ENCODE measurements at regions not wholly inside any gene's neighbourhood (a gene's known extent, or its start where the extent isn't known, plus 50 kb on each side); places are given as distances from the start of the nearest gene placed in this dataset.

- H3K36me3 ChIP-seq (ENCODE audit: control insufficient read depth in 4 of 4, insufficient read depth in 4 of 4, low read length in 4 of 4): no peaks in the 10 kb centered on the region
- 65 to 100% methylated on average over 1 of the region's 1 CpG for WGBS, 2 donors
- no peak for DNase-seq
- ATAC-seq (ENCODE audit: insufficient read depth, low FRiP score): no peak
- peaks cover 0 to 16% (median 0%) of the 10 kb centered on the region in 5 donors for H3K4me1 ChIP-seq (ENCODE audit: control insufficient read depth in 5 of 5, insufficient read depth in 5 of 5, low read length in 5 of 5)
- H3K27ac ChIP-seq (ENCODE audit: low read depth in 1 of 2, low read length in 1 of 2): no peak overlapping the region
- no peak for TF ChIP-seq CTCF (IDR thresholded peaks at IDR 0.05; ENCODE audit: control extremely low read depth, extremely low read depth)
- H3K27me3 ChIP-seq (ENCODE audit: control insufficient read depth in 3 of 3, insufficient read depth in 3 of 3, low read length in 2 of 3): no peaks in the 10 kb centered on the region
- no peak overlapping the region for H3K9ac ChIP-seq (ENCODE audit: insufficient read depth in 1 of 2, low read length in 2 of 2)
- H3K9me3 ChIP-seq (ENCODE audit: control insufficient read depth in 4 of 4, insufficient read depth in 3 of 4, low read length in 3 of 4): peaks cover 0 to 2% (median 0%) of the 10 kb centered on the region in 4 donors
- H3K4me3 ChIP-seq: no peak overlapping the region
Observed at GRCh38 chr10:78813526-78813925, 255.2 kb upstream of the ZMIZ1 start.

GRCh38 chr10:78813998-78814399 is 254.8 kb upstream of the ZMIZ1 start:
- Histone ChIP-seq H3K9ac (ENCODE audit: insufficient read depth in 1 of 2, low read length in 2 of 2) (no peak overlapping the region), H3K9me3 (ENCODE audit: control insufficient read depth in 4 of 4, insufficient read depth in 3 of 4, low read length in 3 of 4) (peaks cover 0 to 2% (median 0%) of the 10 kb centered on the region in 4 donors), H3K27me3 (ENCODE audit: control insufficient read depth in 3 of 3, insufficient read depth in 3 of 3, low read length in 2 of 3) (no peaks in the 10 kb centered on the region), H3K4me1 (ENCODE audit: control insufficient read depth in 5 of 5, insufficient read depth in 5 of 5, low read length in 5 of 5) (peaks cover 0 to 16% (median 0%) of the 10 kb centered on the region in 5 donors), H3K36me3 (ENCODE audit: control insufficient read depth in 4 of 4, insufficient read depth in 4 of 4, low read length in 4 of 4) (no peaks in the 10 kb centered on the region), H3K27ac (ENCODE audit: low read depth in 1 of 2, low read length in 1 of 2) (no peak overlapping the region), H3K4me3 (no peak overlapping the region)
- WGBS, 2 donors: 72 to 80% methylated on average over 6 of the region's 6 CpGs
- no peak for ATAC-seq (ENCODE audit: insufficient read depth, low FRiP score)
- TF ChIP-seq CTCF (IDR thresholded peaks at IDR 0.05; ENCODE audit: control extremely low read depth, extremely low read depth): no peak
- no peak for DNase-seq

GRCh38 chr10:78814407-78814806 is 254.4 kb upstream of the ZMIZ1 start:
- Histone ChIP-seq H3K27me3 (ENCODE audit: control insufficient read depth in 3 of 3, insufficient read depth in 3 of 3, low read length in 2 of 3) (no peaks in the 10 kb centered on the region), H3K9ac (ENCODE audit: insufficient read depth in 1 of 2, low read length in 2 of 2) (no peak overlapping the region), H3K9me3 (ENCODE audit: control insufficient read depth in 4 of 4, insufficient read depth in 3 of 4, low read length in 3 of 4) (peaks cover 0 to 2% (median 0%) of the 10 kb centered on the region in 4 donors), H3K4me3 (no peak overlapping the region), H3K27ac (ENCODE audit: low read depth in 1 of 2, low read length in 1 of 2) (no peak overlapping the region), H3K4me1 (ENCODE audit: control insufficient read depth in 5 of 5, insufficient read depth in 5 of 5, low read length in 5 of 5) (peaks cover 0 to 16% (median 0%) of the 10 kb centered on the region in 5 donors), H3K36me3 (ENCODE audit: control insufficient read depth in 4 of 4, insufficient read depth in 4 of 4, low read length in 4 of 4) (no peaks in the 10 kb centered on the region)
- ATAC-seq (ENCODE audit: insufficient read depth, low FRiP score) (no peak), DNase-seq (no peak)
- WGBS, 2 donors: 91 to 94% methylated on average over 3 of the region's 3 CpGs
- no peak for TF ChIP-seq CTCF (IDR thresholded peaks at IDR 0.05; ENCODE audit: control extremely low read depth, extremely low read depth)

GRCh38 chr10:78815702-78816334 is 252.9 kb upstream of the ZMIZ1 start:
- peaks cover 0 to 20% (median 3%) of the 10 kb centered on the region in 5 donors for H3K4me1 ChIP-seq (ENCODE audit: control insufficient read depth in 5 of 5, insufficient read depth in 5 of 5, low read length in 5 of 5)
- H3K4me3 ChIP-seq: no peak overlapping the region
- H3K36me3 ChIP-seq (ENCODE audit: control insufficient read depth in 4 of 4, insufficient read depth in 4 of 4, low read length in 4 of 4): no peaks in the 10 kb centered on the region
- no peaks in the 10 kb centered on the region for H3K27me3 ChIP-seq (ENCODE audit: control insufficient read depth in 3 of 3, insufficient read depth in 3 of 3, low read length in 2 of 3)
- TF ChIP-seq CTCF (IDR thresholded peaks at IDR 0.05; ENCODE audit: control extremely low read depth, extremely low read depth): no peak
- DNase-seq (no peak), ATAC-seq (ENCODE audit: insufficient read depth, low FRiP score) (no peak)
- no peak overlapping the region for H3K9ac ChIP-seq (ENCODE audit: insufficient read depth in 1 of 2, low read length in 2 of 2)
- WGBS, 2 donors: 68 to 75% methylated on average over 2 of the region's 2 CpGs
- no peak overlapping the region for H3K27ac ChIP-seq (ENCODE audit: low read depth in 1 of 2, low read length in 1 of 2)
- H3K9me3 ChIP-seq (ENCODE audit: control insufficient read depth in 4 of 4, insufficient read depth in 3 of 4, low read length in 3 of 4): peaks cover 0 to 2% (median 0%) of the 10 kb centered on the region in 4 donors

All from lung (tissue), 11 donors.